ENCODE measurements at regions not wholly inside any gene's neighbourhood (a gene's known extent, or its start where the extent isn't known, plus 50 kb on each side); places are given as distances from the start of the nearest gene placed in this dataset.

DNA sequence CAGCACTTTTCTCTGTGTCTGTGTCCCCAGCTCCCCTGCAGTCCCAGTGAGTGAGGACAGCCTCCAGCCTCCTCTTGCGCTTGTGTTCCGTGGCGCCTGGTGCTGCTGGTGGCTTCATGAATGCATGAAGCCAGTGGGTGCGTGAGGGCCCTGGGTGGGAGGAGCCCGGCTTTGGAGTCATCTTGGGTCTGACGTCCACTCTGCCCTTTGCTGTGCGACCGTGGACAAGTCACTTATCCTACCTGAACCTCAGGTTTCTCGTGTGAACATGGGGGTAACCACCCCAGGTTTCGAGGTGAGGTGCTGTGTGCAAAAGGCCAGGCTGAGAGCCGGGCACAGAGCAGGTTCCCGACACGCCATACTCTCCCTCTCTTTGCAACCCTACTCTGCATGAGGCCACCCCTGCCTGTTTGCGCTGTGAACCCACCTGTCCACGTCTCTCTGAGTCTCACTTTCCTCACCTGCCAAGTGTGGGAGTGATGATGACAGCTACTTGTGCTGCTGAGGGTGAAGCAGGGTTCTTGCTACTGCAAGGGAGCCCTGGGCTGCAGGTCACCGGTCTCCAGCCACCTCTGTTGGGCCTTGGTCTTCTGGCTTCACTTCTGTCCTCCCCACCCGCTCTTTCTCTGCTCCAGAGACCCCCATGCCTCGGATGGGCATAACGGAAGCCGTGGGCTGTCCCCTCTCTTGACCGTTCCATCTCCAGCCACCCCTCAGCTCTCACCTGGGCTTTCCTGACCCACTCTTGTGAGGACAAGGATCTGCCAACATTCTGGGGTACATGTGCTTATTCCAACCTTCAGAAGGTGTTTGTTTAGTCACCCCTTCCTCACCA is 537.6 kb downstream of the TBC1D22A start:
- H3K36me3 ChIP-seq (ENCODE audit: control insufficient read depth, insufficient read depth, low read length): no peaks in the 10 kb centered on the region
- peaks cover 0 to 3% (median 0%) of the 10 kb centered on the region in 7 donors for H3K9me3 Mint-ChIP-seq
- no peaks in the 10 kb centered on the region for H3K27me3 ChIP-seq (ENCODE audit: control insufficient read depth, insufficient read depth, low read length)
- DNase-seq: no peak
- no peak overlapping the region for H3K4me3 Mint-ChIP-seq
- H3K27ac ChIP-seq (ENCODE audit: insufficient read depth, low read length, poor library complexity, severe bottlenecking): no peak overlapping the region
- no peaks in the 10 kb centered on the region for H3K4me1 Mint-ChIP-seq
- no peaks in the 10 kb centered on the region for H3K27me3 Mint-ChIP-seq
- no peaks in the 10 kb centered on the region for H3K36me3 Mint-ChIP-seq
- H3K4me3 ChIP-seq (ENCODE audit: low read depth, low read length): no peak overlapping the region
- no peaks in the 10 kb centered on the region for H3K4me1 ChIP-seq (ENCODE audit: control insufficient read depth, insufficient read depth, low read length, poor library complexity, severe bottlenecking)
- H3K9me3 ChIP-seq (ENCODE audit: control insufficient read depth in 2 of 2, low read length in 2 of 2): no peaks in the 10 kb centered on the region
- H3K27ac Mint-ChIP-seq: no peak overlapping the region
- ATAC-seq (ENCODE audit: low read depth in 2 of 2): no peak

DNA sequence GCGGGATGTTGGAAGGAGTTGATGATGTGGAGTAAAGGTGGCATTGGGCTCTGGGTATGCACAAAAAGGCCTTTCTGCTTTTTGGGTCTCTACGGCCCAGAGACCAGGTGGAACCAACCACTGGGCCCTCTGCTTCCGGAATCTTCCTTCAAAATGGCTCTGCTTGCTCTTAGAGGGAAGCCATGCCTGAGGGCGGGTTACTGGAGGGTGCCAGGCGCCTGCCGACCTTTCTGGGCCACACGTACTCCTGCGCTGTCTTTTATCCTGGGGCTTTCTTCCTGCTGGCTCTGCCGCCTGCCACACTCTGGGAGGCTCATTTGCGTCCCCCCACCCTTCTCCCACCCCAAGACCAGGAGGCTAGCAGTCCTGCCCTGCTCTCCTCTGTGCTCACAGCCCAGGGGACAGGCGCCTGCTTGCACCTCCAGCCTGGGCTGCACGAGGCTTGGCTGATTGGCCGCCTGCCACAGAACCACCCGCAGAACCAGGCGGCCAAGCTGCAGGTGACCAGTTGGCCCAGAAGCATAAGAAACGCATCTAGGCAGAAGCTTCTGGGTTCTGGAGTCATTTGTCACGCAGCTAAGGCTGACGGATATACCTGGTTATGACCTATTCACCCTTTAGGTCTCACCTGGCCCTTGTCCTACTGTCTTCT is 536.9 kb downstream of the TBC1D22A start:
- H3K27ac ChIP-seq (ENCODE audit: insufficient read depth, low read length, poor library complexity, severe bottlenecking): no peak overlapping the region
- no peak overlapping the region for H3K4me3 ChIP-seq (ENCODE audit: low read depth, low read length)
- DNase-seq: no peak
- Mint-ChIP-seq H3K4me3 (no peak overlapping the region), H3K9me3 (peaks cover 0 to 3% (median 0%) of the 10 kb centered on the region in 7 donors), H3K27ac (no peak overlapping the region), H3K27me3 (no peaks in the 10 kb centered on the region), H3K36me3 (no peaks in the 10 kb centered on the region), H3K4me1 (no peaks in the 10 kb centered on the region)
- no peaks in the 10 kb centered on the region for H3K9me3 ChIP-seq (ENCODE audit: control insufficient read depth in 2 of 2, low read length in 2 of 2)
- H3K36me3 ChIP-seq (ENCODE audit: control insufficient read depth, insufficient read depth, low read length): no peaks in the 10 kb centered on the region
- ATAC-seq (ENCODE audit: low read depth in 2 of 2): no peak
- H3K4me1 ChIP-seq (ENCODE audit: control insufficient read depth, insufficient read depth, low read length, poor library complexity, severe bottlenecking): no peaks in the 10 kb centered on the region
- no peaks in the 10 kb centered on the region for H3K27me3 ChIP-seq (ENCODE audit: control insufficient read depth, insufficient read depth, low read length)

DNA sequence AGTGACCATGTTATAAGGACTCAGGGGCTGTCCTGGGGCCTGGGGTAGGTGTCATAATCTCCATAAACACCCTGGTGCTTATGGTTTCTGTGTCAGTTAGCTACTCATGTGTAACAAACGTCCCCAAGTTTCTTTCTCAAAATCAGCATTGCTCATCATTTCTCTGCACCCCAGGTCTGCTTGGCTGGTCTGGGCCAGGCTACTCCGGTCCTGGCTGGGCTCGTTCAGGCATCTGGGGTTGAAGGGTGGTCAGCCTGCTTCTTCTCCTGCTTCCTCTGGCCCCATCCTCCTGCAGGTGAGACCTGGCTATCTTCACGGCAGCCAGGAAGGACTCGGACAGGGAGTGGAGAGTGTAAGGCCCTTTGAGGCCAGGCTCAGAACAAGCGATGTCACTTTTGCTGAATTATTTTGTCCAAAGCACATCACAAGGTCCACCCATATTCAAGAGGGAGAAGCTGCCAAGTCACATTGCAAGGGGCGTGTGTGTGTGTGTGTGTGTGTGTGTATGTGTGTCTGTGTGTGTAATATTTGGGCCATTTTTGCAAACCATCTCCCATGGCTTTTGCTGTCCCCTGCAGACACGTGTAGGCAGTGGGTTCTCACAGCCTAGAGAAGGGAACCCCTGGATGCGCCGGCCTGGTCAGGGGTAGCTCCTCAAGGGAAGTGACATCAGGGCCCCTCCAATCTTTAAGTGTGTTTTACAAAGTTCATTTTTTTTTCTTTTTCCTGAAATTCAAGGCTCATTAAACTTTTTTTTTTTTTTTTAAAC is 535.8 kb downstream of the TBC1D22A start:
- H3K4me3 Mint-ChIP-seq: no peak overlapping the region
- H3K4me3 ChIP-seq (ENCODE audit: low read depth, low read length): no peak overlapping the region
- H3K36me3 Mint-ChIP-seq: no peaks in the 10 kb centered on the region
- H3K4me1 ChIP-seq (ENCODE audit: control insufficient read depth, insufficient read depth, low read length, poor library complexity, severe bottlenecking): no peaks in the 10 kb centered on the region
- H3K9me3 Mint-ChIP-seq: peaks cover 0 to 3% (median 0%) of the 10 kb centered on the region in 7 donors
- no peaks in the 10 kb centered on the region for H3K9me3 ChIP-seq (ENCODE audit: control insufficient read depth in 2 of 2, low read length in 2 of 2)
- no peak for ATAC-seq (ENCODE audit: low read depth in 2 of 2)
- H3K36me3 ChIP-seq (ENCODE audit: control insufficient read depth, insufficient read depth, low read length): no peaks in the 10 kb centered on the region
- DNase-seq: no peak
- no peaks in the 10 kb centered on the region for H3K4me1 Mint-ChIP-seq
- H3K27ac Mint-ChIP-seq: peak overlapping the region in 1 of 3 donors; percentile 28
- H3K27me3 ChIP-seq (ENCODE audit: control insufficient read depth, insufficient read depth, low read length): no peaks in the 10 kb centered on the region
- no peaks in the 10 kb centered on the region for H3K27me3 Mint-ChIP-seq
- no peak overlapping the region for H3K27ac ChIP-seq (ENCODE audit: insufficient read depth, low read length, poor library complexity, severe bottlenecking)

DNA sequence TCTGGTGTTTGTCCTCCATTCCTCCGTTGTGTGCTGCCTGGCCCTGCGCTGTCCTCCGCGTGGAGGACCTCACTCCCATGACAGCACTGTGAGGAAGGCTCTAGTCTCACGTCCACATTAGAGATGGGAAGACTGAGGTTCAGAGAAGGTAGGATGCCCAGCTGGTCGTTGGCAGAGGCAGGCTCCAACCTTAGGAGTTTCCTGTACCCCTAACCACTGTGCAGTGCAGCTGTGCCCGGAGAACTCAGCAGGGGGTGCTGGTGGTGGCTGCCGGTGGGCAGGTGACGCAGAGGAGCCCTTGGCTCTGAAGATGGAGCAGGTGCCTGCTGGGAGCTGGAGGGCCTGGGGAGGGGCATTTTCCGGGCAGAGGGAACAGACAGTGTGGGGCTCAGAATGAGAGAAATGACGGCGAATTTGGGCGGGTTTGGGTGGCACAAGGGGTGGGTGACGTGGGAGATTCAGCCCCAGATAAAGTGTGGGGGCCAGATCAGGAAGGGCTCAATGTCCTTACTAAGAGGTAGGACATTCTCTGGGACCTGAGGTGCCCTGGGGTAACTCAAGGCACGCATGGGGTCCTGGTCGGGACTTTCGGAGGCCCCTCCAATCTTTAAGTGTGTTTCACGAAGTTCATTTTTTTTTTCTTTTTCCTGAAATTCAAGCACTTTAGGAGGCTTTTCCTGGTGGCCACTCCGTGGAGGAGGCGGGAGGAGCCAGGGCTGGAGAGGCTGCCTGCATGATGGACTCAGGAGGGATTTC is 535.0 kb downstream of the TBC1D22A start:
- no peak overlapping the region for H3K27ac ChIP-seq (ENCODE audit: insufficient read depth, low read length, poor library complexity, severe bottlenecking)
- no peaks in the 10 kb centered on the region for H3K27me3 ChIP-seq (ENCODE audit: control insufficient read depth, insufficient read depth, low read length)

DNA sequence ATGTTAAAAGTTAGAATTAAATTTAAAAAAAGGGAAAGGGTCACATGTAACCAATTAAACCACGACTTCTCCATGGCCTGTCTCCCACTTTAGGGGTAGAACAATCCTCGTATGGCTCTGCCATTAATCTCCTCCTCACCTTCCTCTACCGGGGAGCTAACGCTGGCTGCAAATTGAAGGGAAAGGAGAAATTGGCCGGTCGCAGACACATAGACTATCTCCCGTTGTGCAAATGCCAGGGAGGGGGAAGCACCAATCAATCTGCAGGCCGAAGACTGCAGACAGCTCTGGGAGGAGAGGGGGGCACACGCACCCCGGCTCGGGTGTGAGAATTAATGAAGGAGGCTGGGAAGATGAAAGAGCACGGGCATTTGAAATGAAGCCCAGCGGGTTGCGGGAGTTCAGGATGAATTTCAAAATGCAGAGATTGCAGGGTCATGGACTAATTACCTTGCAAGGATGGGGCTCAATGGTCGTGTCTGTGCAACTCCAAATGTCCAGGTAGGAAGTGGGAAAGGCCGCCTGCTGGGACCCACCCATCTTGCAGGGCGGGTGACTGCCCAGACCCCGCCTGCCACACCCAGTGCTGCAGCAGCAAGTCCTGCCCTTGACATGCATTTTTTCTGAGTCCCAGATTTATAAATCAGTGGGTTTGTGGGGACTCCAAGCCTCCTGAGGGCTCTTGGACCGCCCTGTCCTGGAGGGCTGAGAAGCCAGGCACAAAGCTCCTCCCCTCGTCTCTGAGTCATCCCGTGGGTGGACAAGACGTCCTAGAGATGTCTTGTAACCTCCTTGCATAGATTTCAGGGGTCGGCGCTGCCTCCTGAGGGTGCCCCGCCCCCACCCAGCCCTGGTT is 534.2 kb downstream of the TBC1D22A start:
- Histone ChIP-seq H3K36me3 (ENCODE audit: control insufficient read depth, insufficient read depth, low read length) (no peaks in the 10 kb centered on the region), H3K27ac (ENCODE audit: insufficient read depth, low read length, poor library complexity, severe bottlenecking) (no peak overlapping the region), H3K9me3 (ENCODE audit: control insufficient read depth in 2 of 2, low read length in 2 of 2) (no peaks in the 10 kb centered on the region), H3K4me1 (ENCODE audit: control insufficient read depth, insufficient read depth, low read length, poor library complexity, severe bottlenecking) (no peaks in the 10 kb centered on the region), H3K27me3 (ENCODE audit: control insufficient read depth, insufficient read depth, low read length) (no peaks in the 10 kb centered on the region), H3K4me3 (ENCODE audit: low read depth, low read length) (no peak overlapping the region)
- no peaks in the 10 kb centered on the region for H3K27me3 Mint-ChIP-seq
- H3K4me1 Mint-ChIP-seq: no peaks in the 10 kb centered on the region
- no peak for DNase-seq
- H3K9me3 Mint-ChIP-seq: peaks cover 0 to 3% (median 0%) of the 10 kb centered on the region in 7 donors
- no peak overlapping the region for H3K4me3 Mint-ChIP-seq
- peak overlapping the region in 1 of 3 donors; percentile 14 for H3K27ac Mint-ChIP-seq
- ATAC-seq (ENCODE audit: low read depth in 2 of 2): no peak
- H3K36me3 Mint-ChIP-seq: no peaks in the 10 kb centered on the region

More for the DNA sequence above, 535.0 kb downstream of the TBC1D22A start:
- Histone ChIP-seq H3K9me3 (ENCODE audit: control insufficient read depth in 2 of 2, low read length in 2 of 2) (no peaks in the 10 kb centered on the region), H3K36me3 (ENCODE audit: control insufficient read depth, insufficient read depth, low read length) (no peaks in the 10 kb centered on the region), H3K4me1 (ENCODE audit: control insufficient read depth, insufficient read depth, low read length, poor library complexity, severe bottlenecking) (no peaks in the 10 kb centered on the region), H3K4me3 (ENCODE audit: low read depth, low read length) (no peak overlapping the region)
- peaks cover 0 to 3% (median 0%) of the 10 kb centered on the region in 7 donors for H3K9me3 Mint-ChIP-seq
- H3K4me1 Mint-ChIP-seq: no peaks in the 10 kb centered on the region
- H3K4me3 Mint-ChIP-seq: no peak overlapping the region
- H3K27me3 Mint-ChIP-seq: no peaks in the 10 kb centered on the region
- H3K27ac Mint-ChIP-seq: peak overlapping the region in 1 of 3 donors; percentile 14
- DNase-seq (no peak), ATAC-seq (ENCODE audit: low read depth in 2 of 2) (no peak)
- no peaks in the 10 kb centered on the region for H3K36me3 Mint-ChIP-seq

DNA sequence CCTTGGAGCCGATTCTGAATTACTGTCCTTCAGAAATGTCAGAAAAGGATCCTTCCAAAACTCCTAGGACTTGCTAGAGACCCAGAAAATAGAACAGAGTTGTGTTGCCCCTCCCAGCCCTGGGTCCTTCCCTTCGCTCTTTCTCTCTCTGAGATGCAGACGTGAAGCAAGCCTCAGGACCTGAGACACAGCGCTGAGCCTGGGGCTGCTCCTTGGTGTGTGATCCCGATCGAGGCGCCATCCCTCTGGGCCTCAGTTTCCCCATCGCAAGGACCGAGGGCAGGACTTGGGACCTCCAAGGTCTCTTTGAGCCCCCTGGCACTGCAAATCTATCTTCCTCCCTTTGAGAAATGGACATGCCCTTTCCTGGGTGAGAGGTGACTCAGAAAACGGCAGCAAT is 533.5 kb downstream of the TBC1D22A start:
- Histone ChIP-seq H3K4me1 (ENCODE audit: control insufficient read depth, insufficient read depth, low read length, poor library complexity, severe bottlenecking) (no peaks in the 10 kb centered on the region), H3K36me3 (ENCODE audit: control insufficient read depth, insufficient read depth, low read length) (no peaks in the 10 kb centered on the region), H3K4me3 (ENCODE audit: low read depth, low read length) (no peak overlapping the region), H3K27ac (ENCODE audit: insufficient read depth, low read length, poor library complexity, severe bottlenecking) (no peak overlapping the region), H3K27me3 (ENCODE audit: control insufficient read depth, insufficient read depth, low read length) (no peaks in the 10 kb centered on the region), H3K9me3 (ENCODE audit: control insufficient read depth in 2 of 2, low read length in 2 of 2) (no peaks in the 10 kb centered on the region)
- no peaks in the 10 kb centered on the region for H3K4me1 Mint-ChIP-seq
- peaks cover 0 to 3% (median 0%) of the 10 kb centered on the region in 7 donors for H3K9me3 Mint-ChIP-seq
- H3K36me3 Mint-ChIP-seq: no peaks in the 10 kb centered on the region
- DNase-seq (no peak), ATAC-seq (ENCODE audit: low read depth in 2 of 2) (no peak)
- H3K4me3 Mint-ChIP-seq: no peak overlapping the region
- H3K27me3 Mint-ChIP-seq: peaks cover under 1% of the 10 kb centered on the region
- H3K27ac Mint-ChIP-seq: no peak overlapping the region
